ENCODE measurements at regions not wholly inside any gene's neighbourhood (a gene's known extent, or its start where the extent isn't known, plus 50 kb on each side); places are given as distances from the start of the nearest gene placed in this dataset.

GRCh38 chr4:19510993-19511392 is 740.7 kb upstream of the SLIT2 start:
- TF ChIP-seq CTCF (IDR thresholded peaks at IDR 0.05; ENCODE audit: insufficient read depth, low read length, poor library complexity, severe bottlenecking): no peak
- TF ChIP-seq EZH2phosphoT487 (conservative IDR thresholded peaks at IDR 0.05; ENCODE audit: low read length): no peak

Data from SU-DHL-6 (cell line).